NCI-H146 treated with DMSO at 0.1 percent for 48 hours (cell line): ENCODE measurements at regions not wholly inside any gene's neighbourhood (a gene's known extent, or its start where the extent isn't known, plus 50 kb on each side); places are given as distances from the start of the nearest gene placed in this dataset.

Source experiments
- DNase-seq: peaks from one replicate; lab custom pipeline; 2025; ENCODE audit not compliant: unreplicated experiment; lab: John Stamatoyannopoulos, UW

DNA sequence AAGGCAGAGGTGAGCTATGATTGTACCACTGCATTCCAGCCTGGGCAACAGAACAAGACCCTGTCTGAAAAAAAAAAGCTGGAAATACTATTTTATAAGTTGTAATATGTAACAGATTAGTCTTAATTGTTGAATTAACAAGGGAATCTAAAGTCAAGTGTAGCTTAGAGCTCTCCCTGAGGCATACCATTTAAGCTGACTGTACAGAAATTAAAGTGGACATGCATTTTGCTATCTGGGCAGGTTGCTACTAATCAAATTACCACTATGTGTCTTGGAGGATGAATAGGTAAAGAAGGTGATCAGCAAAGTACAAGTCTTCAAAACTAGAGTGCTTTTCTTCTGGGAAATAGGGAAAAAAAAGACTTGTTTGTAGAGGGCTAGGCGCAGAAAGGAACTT lies 205.3 kb upstream of the JADE1 start:
- DNase-seq: no peak

DNA sequence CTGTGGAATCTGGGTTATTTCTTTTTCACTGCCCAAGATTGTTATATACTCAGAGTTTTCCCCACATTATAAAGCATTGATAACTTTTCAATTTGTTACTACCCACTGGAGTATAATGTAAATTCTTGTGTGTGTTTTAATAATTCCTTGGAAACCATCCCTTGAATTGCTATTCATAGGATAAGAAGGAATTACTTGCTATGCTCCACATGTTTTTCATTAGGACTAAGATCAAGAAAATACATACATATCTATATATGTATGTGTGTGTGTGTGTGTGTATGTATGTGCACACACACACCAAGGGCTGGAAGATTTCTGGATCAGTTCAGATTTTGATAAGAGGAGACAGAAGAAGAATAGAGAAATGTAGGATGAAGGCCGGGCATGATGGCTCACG lies 206.4 kb upstream of the JADE1 start:
- DNase-seq: no peak

DNA sequence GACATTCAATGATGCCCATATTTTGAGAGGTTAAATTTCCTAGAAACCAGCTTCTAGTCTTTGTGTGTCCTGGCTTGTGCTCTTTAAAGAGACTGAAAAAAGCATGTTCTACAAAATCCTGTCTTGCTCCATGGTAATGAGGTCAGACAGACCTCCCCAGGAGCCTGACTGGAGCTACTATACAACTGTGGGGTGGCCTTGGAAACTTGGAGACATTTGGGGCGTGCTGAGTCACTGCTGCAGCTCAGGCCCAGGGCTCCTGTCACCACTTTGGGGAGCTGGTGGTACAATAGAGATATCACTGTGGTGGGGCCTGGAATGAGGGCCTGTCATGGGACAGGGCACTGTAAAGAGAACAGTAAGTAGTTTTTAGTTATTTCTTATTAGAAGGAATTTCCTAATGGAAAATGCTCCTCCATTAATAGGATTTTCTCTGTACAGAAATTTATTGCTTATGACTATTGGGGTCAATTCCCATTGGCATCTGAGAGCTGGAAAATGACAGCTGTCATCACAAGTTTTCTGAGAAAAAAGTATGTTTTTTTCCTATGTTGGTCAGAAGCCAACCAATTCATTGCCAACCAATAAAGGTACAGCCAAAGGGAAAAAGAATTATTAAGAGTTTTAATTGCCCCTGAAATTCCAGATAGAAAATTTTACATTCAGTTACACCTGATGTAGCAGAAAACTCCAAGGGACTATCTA lies 207.4 kb upstream of the JADE1 start:
- DNase-seq: no peak

DNA sequence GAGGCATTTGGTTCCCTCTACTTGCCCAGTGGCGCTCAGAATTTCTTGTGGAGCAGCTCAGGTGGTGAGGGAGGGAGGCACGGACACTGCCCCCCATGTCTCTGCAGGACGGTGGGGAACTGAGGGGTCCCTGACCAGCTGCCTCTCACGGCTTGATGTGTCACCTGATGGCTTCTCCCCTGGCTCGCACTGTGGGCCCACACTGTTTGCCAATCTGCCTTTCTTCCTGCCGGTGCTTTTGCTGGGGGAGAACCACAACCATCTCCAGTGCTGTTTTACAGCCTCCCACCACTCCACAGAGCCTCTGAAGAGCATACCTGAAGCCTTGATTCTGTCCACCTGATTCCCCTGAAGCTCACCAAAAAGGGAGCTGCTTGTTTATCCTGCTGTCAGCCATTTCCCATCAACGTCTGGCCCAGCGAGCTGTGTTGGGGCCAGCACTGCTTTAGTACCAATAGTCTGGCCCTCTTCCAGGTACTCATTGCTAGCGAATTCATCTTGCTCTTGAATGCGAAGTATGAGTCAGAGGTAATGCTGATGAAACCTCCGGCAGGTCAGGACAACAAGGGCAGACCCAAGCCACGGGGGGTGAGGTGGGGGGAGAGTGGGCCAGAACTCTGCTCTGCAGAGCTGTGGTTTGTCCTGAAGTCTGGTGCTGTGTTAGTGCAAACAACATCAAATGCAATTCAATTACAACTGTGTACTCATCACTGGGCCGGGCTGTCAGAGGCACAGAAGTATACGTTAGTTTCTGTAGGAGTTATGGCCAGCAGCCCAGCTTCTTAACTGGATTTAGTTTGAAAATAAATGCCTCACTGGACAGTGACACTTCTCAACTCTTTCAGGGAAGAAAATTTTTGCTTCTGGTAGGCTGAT lies 208.3 kb upstream of the JADE1 start:
- no peak for DNase-seq

DNA sequence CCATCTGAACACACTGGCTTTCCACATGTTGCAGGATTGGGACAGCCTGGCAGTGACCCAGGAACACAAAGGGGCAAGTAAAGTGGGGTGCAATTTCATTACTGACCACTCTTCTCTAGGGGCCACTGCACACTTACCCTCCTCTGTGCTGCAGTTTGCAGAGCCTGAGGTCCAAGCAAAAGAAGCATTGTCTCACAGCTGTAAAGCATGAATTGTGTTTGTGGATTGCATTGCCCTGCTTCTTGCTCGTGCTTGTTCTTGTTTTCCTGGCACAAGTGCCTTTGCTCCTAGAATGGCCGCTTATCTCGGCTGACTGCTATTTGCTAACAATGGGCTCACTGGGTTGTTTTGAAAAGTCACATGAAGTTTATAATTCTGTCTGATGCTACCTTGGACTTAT lies 209.1 kb upstream of the JADE1 start:
- DNase-seq: no peak

DNA sequence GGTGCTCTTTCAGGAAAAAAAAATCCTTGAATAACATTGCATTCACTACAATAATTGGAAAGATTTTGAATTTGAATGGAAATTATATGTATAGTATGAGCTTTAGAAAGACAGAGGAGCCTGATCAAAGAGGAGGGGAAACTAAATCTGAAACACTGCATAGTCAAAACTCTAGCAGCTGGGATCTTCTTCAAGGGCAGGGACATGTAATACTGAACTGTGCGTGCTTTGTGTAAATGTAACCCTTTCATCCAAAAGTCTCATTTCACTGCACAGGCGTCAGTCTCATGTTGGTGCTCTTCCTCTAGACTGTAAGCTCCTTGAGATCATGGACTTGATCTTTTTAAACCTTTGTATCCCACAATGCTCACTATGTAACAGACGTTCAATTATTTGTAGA lies 212.0 kb upstream of the JADE1 start:
- no peak for DNase-seq

DNA sequence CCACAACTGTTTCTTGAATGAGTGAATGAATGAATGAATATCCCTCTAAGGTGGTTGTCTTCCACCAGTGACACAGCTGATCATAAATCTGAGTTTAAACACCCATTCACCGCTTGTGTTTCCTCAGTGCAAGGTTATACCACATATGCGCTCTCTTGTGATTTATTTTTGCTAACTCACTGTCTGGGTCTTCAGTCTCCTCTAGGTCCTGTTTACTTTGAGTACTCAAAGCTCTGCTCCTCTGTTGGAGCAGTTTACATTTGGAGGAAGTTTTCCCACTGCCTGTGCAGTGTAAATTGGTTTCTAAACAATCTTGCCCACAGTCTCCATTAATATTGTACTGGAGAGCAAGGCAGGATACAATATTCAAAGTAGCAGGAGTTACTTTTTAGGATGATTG lies 212.6 kb upstream of the JADE1 start:
- DNase-seq: no peak

DNA sequence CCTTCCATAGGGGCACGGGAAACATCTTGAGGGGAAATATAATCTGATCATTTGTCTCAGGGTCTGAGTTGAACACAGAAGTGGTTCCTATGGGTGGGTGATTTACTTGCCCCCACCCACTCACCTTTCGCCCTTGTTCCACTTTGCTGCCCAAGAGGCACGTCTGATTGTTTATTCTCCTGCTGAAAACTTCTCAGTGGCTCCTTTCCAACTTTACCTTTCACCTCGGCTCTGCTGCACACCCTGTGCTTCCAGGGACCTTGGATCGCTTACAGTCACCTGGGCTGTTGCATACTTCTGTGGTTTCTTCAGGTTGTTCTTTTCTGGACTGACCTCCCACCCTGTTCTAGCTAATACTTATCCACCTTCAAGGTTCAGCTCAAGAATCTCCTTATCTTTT lies 213.4 kb upstream of the JADE1 start:
- DNase-seq: no peak

DNA sequence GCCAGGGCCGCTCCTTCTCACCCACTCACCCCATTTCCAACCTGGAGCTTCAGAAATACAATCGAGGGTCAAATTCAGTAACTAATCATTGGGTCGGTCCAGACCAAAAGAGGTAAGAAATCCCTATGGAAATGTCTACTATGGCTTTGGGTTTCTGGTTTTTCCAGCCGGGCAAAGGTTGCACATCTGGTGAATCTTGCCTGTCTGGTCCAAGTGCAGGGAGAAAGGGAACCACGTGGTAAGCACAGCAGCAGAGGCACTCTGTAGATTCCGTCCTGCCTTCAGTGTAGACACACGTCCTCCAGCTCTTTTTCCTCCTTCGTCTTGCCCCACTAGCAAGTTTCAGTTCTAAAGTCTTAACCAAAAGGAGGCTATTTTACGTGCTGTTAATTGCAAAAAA lies 218.0 kb upstream of the JADE1 start:
- DNase-seq: no peak

DNA sequence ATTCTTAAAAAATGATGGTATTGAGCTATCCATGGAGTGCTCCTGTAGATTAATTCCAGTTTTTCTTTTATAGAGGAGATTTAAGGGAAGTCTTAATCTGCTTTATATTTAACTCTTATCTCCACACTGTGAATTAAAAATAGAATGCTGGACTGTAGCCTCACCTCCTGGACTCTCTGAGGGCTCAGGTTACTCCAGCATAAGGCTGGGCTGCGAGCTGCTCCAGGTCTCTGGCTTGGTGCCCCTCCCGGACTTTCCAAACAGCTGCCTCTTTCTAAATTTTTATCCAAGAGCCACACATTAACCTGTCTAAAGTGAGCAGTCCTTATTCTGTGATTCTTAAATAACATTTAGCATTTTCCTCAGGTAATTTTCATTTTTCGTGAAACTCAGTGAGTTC lies 218.7 kb upstream of the JADE1 start:
- no peak for DNase-seq

DNA sequence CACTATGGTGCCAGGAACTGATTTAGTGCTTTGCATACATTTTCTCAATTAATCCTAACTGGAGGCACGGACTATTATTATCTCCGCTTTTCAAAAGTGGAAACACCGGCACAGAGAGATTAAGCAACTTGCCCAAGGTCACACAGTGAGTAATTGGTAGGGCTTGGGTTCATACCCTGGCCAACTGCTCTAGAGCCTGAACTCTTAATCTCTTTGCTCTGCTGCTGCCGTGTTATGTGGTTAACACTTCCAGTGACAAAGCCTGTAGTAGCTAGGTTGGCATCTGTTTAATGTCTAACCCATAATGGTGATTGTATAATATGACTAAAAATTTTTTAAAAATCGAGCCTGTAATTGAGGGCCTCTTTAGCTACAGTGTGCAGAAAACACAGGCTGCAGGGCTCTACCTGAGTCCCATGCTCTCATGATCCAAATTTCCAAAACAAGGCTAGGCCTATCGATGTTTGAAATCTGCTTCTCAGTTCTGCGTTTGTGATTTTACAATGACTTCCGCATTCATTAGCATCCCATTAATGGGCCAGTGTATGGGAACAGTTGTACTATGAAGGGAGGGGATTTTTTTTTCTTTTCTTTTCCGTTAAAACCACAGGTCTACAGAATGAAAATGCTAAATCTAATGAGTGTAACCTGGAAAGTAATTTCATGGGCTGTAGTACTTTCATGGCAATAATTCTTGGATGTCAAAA lies 219.3 kb upstream of the JADE1 start:
- DNase-seq: no peak

DNA sequence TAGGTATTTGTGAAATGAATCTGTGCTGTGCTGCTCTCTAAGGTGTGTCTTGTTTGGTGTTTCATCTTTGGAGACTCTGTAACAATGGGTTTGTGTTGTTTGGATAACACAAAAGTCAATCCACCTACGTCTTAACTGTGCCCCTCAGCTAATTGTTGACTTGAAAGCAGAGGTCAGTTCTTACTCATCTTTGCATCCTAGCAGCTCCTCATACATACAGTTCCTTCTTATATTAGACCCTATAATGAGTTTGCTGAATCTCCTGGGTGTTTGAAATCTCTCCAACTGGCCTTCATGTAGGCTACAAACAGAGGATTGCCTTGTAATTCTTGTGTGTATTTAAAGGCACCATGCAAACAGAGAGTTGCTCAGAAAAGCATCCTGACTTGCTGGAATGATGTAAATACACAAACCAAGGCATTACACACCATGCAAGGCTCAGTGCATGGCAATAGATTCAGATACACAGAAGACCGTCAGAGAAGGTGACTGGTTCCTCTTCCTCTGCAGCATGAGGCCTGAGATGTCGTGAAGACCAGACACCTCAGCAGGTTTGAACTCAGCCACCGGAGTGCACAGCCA lies 220.0 kb upstream of the JADE1 start:
- no peak for DNase-seq

DNA sequence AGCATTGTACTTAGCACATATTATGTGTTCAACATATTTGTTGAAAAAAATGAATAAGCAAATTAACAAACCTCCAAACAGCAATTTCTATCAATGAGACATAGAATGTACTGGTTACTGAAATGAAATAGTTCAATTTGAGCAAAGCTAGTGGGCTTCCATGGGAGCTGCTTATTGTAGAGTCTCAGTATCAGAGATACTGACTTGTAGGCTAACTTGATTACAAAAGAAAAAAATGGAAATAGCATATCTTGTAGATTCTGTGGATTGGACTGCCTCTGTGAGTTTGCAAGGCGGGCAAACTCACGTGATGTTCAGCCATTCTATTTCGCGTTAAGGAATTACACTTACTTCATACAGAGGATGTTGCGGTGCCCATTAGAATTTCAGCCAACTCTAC lies 222.1 kb upstream of the JADE1 start:
- no peak for DNase-seq

DNA sequence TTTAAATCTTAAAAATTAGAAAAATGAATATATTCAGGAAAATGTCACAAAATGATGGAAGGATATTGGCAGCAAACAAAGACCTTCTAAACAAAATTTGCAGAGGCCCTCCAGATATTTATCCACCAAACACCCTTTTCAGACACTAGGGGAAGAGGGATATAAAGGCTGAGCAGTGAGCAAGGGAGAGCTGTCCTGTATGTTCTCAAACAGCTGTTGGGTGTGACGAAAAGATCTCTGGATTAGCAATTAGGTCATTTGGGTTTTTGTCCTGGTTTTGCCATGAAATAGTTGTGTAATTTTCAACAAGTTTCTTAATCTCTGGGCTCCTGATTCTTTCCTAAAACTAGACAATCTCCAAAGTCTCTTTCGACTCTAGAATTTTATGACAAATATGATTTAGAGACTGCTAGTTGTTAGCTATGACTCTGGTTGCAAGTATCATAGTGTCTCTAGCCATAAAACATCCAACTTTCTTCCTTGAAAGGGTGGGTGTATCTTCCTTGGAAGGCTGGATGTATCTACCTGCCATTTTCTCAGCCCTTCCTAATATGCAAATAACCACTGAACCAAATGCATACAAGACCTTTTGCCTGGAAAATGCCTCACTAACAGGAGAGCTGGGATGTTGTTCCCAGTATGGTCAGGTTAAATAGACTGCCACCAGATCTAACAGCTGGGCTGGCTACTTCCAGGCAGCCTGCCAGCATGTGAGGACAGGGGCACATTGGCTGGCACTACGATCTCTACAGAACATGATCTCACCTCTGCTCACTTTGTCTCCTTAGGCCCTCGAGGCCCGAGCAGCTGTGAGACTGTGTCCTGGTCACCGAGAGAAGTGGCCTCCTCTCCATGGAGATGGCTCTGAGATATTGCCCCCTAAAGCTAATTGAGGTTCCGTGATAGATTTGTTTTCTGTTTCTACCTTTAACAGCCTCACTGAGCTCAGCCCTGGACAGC lies 225.5 kb upstream of the JADE1 start:
- no peak for DNase-seq

DNA sequence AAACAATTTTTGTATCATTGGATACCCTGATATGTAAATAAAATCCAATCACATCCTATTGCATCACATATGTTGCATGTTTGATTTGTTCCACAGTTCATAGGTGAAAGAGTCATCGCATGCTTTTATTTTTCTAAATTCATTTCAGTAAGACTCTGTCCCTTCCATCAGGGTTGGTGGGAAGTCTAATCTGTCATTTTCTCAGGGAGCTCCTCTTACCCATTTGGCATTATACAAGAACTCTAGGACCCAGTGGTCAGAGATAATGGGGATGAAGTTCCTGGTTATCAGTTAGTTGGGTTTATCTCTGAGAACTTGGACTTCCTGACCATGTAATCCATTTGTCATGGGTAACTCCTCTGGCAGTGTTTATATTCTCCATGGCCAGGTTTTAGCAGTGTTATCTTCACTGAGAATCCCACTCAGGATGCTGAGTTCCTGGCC lies 227.1 kb upstream of the JADE1 start:
- no peak for DNase-seq

DNA sequence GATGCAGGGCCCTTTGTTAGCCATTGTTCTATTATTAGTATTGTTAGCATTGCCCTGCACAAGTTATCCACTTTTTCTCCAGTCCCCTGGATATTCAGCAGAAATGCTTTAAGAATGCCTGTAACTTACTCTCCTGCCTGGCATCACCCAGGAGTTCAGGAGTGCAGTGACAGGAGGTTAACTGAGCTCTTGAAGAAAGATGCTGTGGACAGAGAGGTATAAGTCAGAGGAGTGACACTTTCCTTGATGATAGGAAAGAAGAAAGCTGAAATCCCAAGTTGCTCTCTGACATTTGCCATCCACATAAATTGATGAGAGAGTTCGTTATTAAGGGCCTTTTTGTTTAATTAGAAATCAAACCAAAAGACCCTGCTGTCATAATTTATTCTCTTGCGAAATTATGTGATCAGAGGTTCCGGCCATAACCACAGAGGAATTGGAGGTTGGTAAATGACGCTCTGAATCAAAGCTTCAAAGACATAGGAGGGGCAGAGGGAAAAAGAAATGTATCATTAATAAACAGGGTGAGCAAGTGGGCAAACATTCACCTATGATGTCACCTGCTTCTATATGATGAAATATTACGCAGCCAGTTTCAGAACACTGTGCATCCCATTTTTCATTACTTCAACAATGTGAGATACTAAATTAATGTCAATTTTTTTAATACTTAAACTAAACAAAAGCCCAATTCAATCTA lies 230.2 kb upstream of the JADE1 start:
- no peak for DNase-seq

DNA sequence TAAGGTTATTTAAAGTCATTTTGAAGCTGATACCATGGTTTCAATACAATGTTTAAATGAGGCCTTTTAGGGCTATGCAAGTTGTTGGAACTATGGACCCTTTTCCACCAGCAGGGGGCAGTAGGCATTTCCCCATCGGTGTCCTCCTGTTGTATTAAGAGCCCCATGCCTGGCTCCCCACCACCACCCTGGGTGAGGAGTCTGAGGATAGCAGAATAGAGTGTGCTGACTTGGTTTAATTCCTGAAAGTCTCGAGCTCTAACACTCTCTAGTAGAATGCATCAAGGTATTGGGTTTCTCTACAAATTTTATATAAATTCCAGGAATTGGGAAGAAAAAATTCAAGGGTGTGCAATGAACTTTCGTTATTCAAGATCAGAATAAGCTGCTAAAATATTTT lies 234.8 kb upstream of the JADE1 start:
- no peak for DNase-seq

DNA sequence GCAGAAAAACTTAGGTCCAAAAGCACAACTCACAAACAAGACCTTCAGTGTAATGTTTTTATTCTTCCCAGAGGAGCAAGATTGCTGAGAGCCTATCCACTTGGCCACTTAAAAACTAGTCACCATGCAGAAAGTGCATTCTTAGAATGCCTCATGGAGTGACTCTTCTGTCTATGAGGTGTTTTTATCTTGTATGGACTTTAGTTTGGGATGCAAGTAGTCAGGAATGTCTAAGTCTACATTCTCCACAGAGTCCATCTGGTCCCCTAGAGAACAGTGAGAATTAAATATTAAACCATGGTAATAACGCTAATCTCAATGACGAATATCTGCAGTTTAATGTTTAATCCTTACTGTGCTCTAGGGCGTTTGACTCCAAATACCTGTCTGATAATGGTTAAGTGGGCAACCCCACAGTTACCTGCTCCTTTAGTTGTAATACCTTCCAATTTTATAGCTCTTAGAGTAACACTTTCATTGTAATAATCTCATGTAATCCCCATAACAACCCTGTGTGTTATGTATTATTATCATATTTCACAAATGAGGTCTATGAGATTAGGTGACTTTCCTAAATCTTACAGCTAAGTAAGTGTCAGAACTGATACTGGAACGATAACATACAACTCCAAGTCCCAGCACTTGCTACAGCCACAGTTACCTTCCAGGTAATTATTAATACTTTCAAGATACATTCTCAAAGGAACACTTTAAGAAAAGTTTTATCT lies 235.6 kb upstream of the JADE1 start:
- no peak for DNase-seq

DNA sequence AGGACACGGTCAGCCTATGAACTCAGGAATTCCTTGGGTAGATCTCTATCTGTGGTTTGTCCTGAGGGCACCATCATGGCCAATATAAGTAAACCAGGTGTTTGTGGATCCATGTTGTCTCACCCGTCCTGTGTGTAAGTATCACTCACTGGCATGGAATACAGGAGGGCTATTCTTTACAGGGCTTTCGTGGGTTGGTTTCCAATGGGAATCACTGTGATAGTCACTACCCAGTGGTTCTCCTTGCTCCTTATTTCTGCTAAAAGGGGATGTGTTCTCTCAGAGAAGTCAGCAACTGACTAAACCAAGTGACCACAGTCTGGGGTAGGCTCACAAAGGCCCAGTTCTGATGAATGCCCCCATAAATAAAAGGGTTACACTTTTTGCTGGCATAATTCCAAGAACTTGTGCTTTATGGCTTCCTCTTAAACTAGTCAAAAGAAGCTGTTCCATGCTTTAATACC lies 236.7 kb upstream of the JADE1 start:
- no peak for DNase-seq
